Neural progenitor cell (in vitro differentiated cells): ENCODE measurements at regions not wholly inside any gene's neighbourhood (a gene's known extent, or its start where the extent isn't known, plus 50 kb on each side); places are given as distances from the start of the nearest gene placed in this dataset.

Experiments
- EZH2 ChIP-seq: fragments of 200-600 bp; sonication (generic); IDR thresholded peaks from 2 replicates; pipeline ENCODE4 v1.6.1; 2017; ENCODE audit warnings: antibody characterized with exemption, mild to moderate bottlenecking, moderate library complexity
- EZH2phosphoT487 ChIP-seq: fragments of 200-600 bp; sonication (generic); IDR thresholded peaks from 2 replicates; pipeline ENCODE4 v1.6.1; 2017; ENCODE audit warnings: antibody characterized with exemption

DNA sequence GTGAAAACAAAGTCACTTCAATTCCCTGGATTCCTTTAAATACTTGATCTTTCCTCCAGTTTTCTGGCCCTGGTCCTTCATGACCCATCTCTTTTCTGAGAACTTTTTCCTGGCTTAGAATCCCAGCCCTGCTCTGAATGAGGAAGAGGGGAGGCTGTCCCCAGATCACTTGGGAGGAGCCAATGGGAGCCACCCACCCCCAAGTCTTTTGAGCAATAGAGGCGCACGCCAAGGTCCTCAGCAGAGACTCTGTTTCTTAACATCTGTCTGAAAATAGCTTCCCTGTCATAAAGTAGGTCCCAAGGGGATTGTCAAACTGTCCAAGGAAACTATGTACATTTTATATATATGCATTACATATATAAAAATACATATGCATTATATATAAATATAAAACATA is 126.8 kb downstream of the ADRA2A start:
- TF ChIP-seq EZH2, result no peak
- TF ChIP-seq EZH2phosphoT487, result no peak
